GM12878 (cell line): ENCODE measurements at regions not wholly inside any gene's neighbourhood (a gene's known extent, or its start where the extent isn't known, plus 50 kb on each side); places are given as distances from the start of the nearest gene placed in this dataset.
"Not testable (repeated sequence)": the region's sequence is repeated elsewhere in the genome, so short reads cannot be mapped to it uniquely, and the experiment has no call there.

Source experiments
- ATAC-seq: fragments of 200-7000 bp; cut with Tn5 transposase; 3 replicates; pipeline ENCODE4 v1.9.1; 2020; ENCODE audit warnings: mild to moderate bottlenecking, moderate library complexity
- BruUV-seq: library from RNA; stranded (reverse); fragments of 400-500 nt; replicated peaks from 2 replicates; lab custom pipeline; 2021; lab: Mats Ljungman, UMichigan
- CTCF ChIA-PET: fragments of 300-600 bp; sonication (Branson Sonifier 250); formaldehyde crosslinking; extraction: SDS; loops from one replicate; lab custom pipeline; 2021; ENCODE audit warnings: inconsistent platforms; lab: Yijun Ruan, JAX
- POLR2A ChIA-PET: fragments of 350-600 bp; formaldehyde crosslinking; extraction: SDS; loops from one replicate; lab custom pipeline; 2021; ENCODE audit warnings: inconsistent platforms; lab: Charles Lee
- RAD21 ChIA-PET: fragments of 300-600 bp; sonication (Branson Sonifier 250); formaldehyde crosslinking; loops from one replicate; lab custom pipeline; 2023; ENCODE audit warnings: antibody characterized with exemption; ENCODE audit not compliant: unreplicated experiment; lab: Charles Lee
- SMC1A ChIA-PET: fragments of 300-600 bp; sonication (Branson Sonifier 250); formaldehyde crosslinking; loops from one replicate; lab custom pipeline; 2023; ENCODE audit not compliant: unreplicated experiment, uncharacterized antibody; lab: Charles Lee
- DNase-seq: peaks from one replicate; pipeline ENCODE4 v3.0.0-alpha.2; 2011; ENCODE audit warnings: low read depth, low spot score
- FAIRE-seq: peaks from 3 replicates; lab custom pipeline; 2011; peaks lifted over from hg19 to GRCh38; lab: Jason Lieb, UNC
- H2AFZ ChIP-seq: 2 replicates; pipeline ENCODE4 v1.6.0; 2011; ENCODE audit warnings: low read depth, low read length, control low read depth; ENCODE audit not compliant: control insufficient read depth
- H3K27ac ChIP-seq: 2 replicates; pipeline ENCODE4 v1.5.1; 2011; ENCODE audit warnings: control low read depth; ENCODE audit not compliant: control insufficient read depth, insufficient read depth
- H3K27me3 ChIP-seq, 2 experiments: replicated peaks in 1 of 2; 2 replicates each; pipeline versions ENCODE4 v1.6.0 to v1.6.1; 2011; ENCODE audit warnings: low read length in 1 of 2; ENCODE audit not compliant: control insufficient read depth in 2 of 2, insufficient read depth in 2 of 2
- H3K36me3 ChIP-seq, 2 experiments: 2 replicates each; pipeline ENCODE4 v1.5.1; 2011; ENCODE audit warnings: low read length in 1 of 2; ENCODE audit not compliant: control insufficient read depth in 2 of 2, insufficient read depth in 2 of 2
- H3K4me1 ChIP-seq: 2 replicates; pipeline ENCODE4 v1.6.1; 2011; ENCODE audit warnings: mild to moderate bottlenecking, low read length, moderate library complexity, mixed read lengths; ENCODE audit not compliant: control insufficient read depth, insufficient read depth
- H3K4me2 ChIP-seq: 2 replicates; pipeline ENCODE4 v1.6.0; 2011; ENCODE audit warnings: control low read depth; ENCODE audit not compliant: control insufficient read depth, insufficient read depth
- H3K4me3 ChIP-seq: fragments of 200-600 bp; sonication (generic); 2 replicates; pipeline ENCODE4 v1.5.1; 2016
- H3K79me2 ChIP-seq: 2 replicates; pipeline ENCODE4 v1.6.0; 2011; ENCODE audit warnings: low read length; ENCODE audit not compliant: control insufficient read depth, insufficient read depth
- H3K9ac ChIP-seq: 2 replicates; pipeline ENCODE4 v1.8.0; 2011; ENCODE audit warnings: low read length, control low read depth, mixed read lengths; ENCODE audit not compliant: control insufficient read depth, insufficient read depth
- H3K9me3 ChIP-seq: replicated peaks from 3 replicates; pipeline ENCODE4 v1.5.1; 2011; ENCODE audit warnings: mild to moderate bottlenecking, low read length; ENCODE audit not compliant: control insufficient read depth, insufficient read depth
- H4K20me1 ChIP-seq: 2 replicates; pipeline ENCODE4 v1.6.0; 2011; ENCODE audit not compliant: control insufficient read depth, insufficient read depth
- ETV6 ChIP-seq, 2 experiments: fragments of 450-650 bp in 1 of 2; IDR thresholded peaks in 1 of 2; conservative IDR thresholded peaks in 1 of 2; 2 replicates each; pipeline ENCODE4 v1.6.1; 2014; ENCODE audit warnings: antibody characterized with exemption in 1 of 2, borderline replicate concordance in 1 of 2, low read depth in 1 of 2, mild to moderate bottlenecking in 1 of 2, moderate library complexity in 1 of 2
- FOXM1 ChIP-seq: IDR thresholded peaks from 2 replicates; pipeline ENCODE4 v1.6.1; 2012; ENCODE audit warnings: low read depth, mild to moderate bottlenecking, inconsistent platforms, low read length, moderate library complexity
- HCFC1 ChIP-seq: fragments of 150-350 bp; IDR thresholded peaks from 2 replicates; pipeline ENCODE4 v1.6.1; 2014; ENCODE audit warnings: low read length
- NFIC ChIP-seq: IDR thresholded peaks from 2 replicates; pipeline ENCODE4 v1.6.1; 2012; ENCODE audit warnings: low read depth, mild to moderate bottlenecking, inconsistent platforms, low read length, moderate library complexity
- NR2C2 ChIP-seq: IDR thresholded peaks from 2 replicates; pipeline ENCODE4 v1.6.1; 2011; ENCODE audit warnings: borderline replicate concordance, low read depth; ENCODE audit not compliant: control insufficient read depth, insufficient read length
- RAD51 ChIP-seq: fragments of 450-650 bp; IDR thresholded peaks from 2 replicates; pipeline ENCODE4 v1.6.1; 2016; ENCODE audit warnings: moderate library complexity, mild to moderate bottlenecking, inconsistent platforms
- RCOR1 ChIP-seq: conservative IDR thresholded peaks from 2 replicates; pipeline ENCODE4 v1.6.1; 2012; ENCODE audit warnings: low read depth, low read length, improper control_type of control experiment
- RFX5 ChIP-seq: IDR thresholded peaks from 2 replicates; pipeline ENCODE4 v1.6.1; 2011; ENCODE audit warnings: low read depth, low read length, improper control_type of control experiment
- YY1 ChIP-seq: IDR thresholded peaks from 2 replicates; pipeline ENCODE4 v1.6.1; 2011; ENCODE audit warnings: low read depth, mild to moderate bottlenecking, low read length
- ZNF384 ChIP-seq: IDR thresholded peaks from 2 replicates; pipeline ENCODE4 v1.6.1; 2012; ENCODE audit warnings: low read depth, mild to moderate bottlenecking, low read length, improper control_type of control experiment, borderline replicate concordance
- WGBS: methylation state at CpG from one replicate; pipeline ENCODE4 v1.1.6; 2016; ENCODE audit warnings: low lambda C conversion rate; ENCODE audit not compliant: insufficient replicate concordance, insufficient coverage; ENCODE audit errors: missing lambda C conversion rate; 5-methylcytosine and 5-hydroxymethylcytosine counted together
- in situ Hi-C: fragments of 300-500 bp; cut with MboI; formaldehyde crosslinking; loops from 9 replicates; pipeline ENCODE4 v1.14.3; 2018; ENCODE audit warnings: mixed read lengths
- intact Hi-C: fragments of 100-400 bp; cut with micrococcal nuclease; formaldehyde crosslinking; loops from one replicate; pipeline ENCODE4 v1.14.2; 2022; ENCODE audit not compliant: unreplicated experiment
- TF ChIP-seq, protein P1 (sequence below): IDR thresholded peaks from 2 replicates; pipeline ENCODE4 v1.6.1; 2011; ENCODE audit warnings: borderline replicate concordance, low read depth, mild to moderate bottlenecking, moderate library complexity, low read length; ENCODE audit not compliant: insufficient read depth, poor library complexity, severe bottlenecking

DNA sequence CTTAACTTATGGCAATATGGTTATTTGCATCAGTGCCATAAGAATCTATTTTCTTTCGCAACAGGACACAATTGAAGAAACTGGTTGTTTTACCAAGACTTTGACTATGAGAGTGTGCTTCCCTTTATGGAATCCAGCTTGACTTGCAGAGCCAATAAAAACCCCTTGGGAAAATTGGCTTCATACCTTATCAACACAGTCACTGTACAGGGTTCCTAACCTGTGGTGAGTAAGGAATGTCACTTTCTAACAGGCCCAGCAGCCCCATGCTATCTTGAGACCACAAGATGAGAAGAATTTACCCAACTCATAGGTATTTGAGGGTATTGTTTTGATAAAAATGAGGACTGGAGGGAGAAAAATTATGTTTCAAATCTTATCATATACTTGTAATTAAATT lies 418.5 kb upstream of the MAP2 start (continued):
- TF ChIP-seq ZNF384: no peak
- no peak for TF ChIP-seq FOXM1
- no peak for TF ChIP-seq NR2C2
- TF ChIP-seq NFIC: no peak
- TF ChIP-seq ETV6 (conservative IDR thresholded peaks at IDR 0.05 in 1 of 2, IDR thresholded peaks at IDR 0.05 in 1 of 2; ENCODE audit: borderline replicate concordance in 1 of 2, low read depth in 1 of 2): no peak
- no peak for TF ChIP-seq YY1
- no peak for TF ChIP-seq HCFC1
- TF ChIP-seq, protein P1, sequence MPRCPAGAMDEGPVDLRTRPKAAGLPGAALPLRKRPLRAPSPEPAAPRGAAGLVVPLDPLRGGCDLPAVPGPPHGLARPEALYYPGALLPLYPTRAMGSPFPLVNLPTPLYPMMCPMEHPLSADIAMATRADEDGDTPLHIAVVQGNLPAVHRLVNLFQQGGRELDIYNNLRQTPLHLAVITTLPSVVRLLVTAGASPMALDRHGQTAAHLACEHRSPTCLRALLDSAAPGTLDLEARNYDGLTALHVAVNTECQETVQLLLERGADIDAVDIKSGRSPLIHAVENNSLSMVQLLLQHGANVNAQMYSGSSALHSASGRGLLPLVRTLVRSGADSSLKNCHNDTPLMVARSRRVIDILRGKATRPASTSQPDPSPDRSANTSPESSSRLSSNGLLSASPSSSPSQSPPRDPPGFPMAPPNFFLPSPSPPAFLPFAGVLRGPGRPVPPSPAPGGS: no peak

DNA sequence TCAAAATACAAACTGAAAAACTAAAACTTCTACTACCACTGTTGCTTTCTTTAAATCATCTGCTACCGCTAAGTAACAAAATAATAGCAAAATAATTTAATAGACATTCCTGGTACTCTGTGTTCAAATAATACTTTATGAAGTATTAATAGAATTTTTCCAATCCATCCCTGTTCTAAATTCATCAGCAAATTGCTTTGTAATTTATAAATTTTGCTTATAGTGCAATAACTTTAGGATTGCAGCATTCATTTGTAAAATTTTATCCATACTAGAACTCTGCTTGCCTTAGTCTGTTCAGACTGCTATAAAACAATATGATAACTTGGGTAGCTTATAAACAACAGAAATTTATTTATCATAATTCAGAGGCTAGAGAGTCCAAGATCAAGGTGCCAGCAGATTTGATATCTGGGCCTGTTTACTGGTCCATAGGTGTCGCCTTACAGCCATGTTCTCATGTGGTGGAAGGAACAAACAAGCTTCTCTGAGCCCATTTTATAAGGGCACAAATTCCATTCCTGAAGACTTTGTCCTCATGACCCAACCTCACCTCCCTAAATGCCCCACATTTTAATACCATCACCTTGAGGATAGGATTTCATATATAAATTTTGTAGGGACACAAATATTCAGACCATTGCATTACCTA lies 415.1 kb upstream of the MAP2 start:
- H3K4me3 ChIP-seq: no peak overlapping the region
- no peaks in the 10 kb centered on the region for H3K79me2 ChIP-seq
- no peaks in the 10 kb centered on the region for H3K36me3 ChIP-seq
- no peaks in the 10 kb centered on the region for H3K4me1 ChIP-seq
- no peak overlapping the region for H3K9ac ChIP-seq
- no peak overlapping the region for H3K4me2 ChIP-seq
- in situ Hi-C loops (no loop called here), intact Hi-C loops (no loop called here)
- no peaks in the 10 kb centered on the region for H3K9me3 ChIP-seq
- CTCF ChIA-PET: no interaction called here
- no peaks in the 10 kb centered on the region for H3K27me3 ChIP-seq
- 48% methylated on average over 2 of the region's 2 CpGs for WGBS
- no TSS peak for BruUV-seq
- POLR2A ChIA-PET: no interaction called here
- FAIRE-seq (no peak), ATAC-seq (no peak), DNase-seq (no peak)
- H4K20me1 ChIP-seq: no peaks in the 10 kb centered on the region
- no peak overlapping the region for H3K27ac ChIP-seq
- no peak overlapping the region for H2AFZ ChIP-seq
- SMC1A ChIA-PET: no interaction called here
- TF ChIP-seq RCOR1 (no peak), RAD51 (no peak), RFX5 (no peak)
- TF ChIP-seq, protein P1: no peak
- RAD21 ChIA-PET: no interaction called here

GRCh38 chr2:209018633-209019032 lies 405.2 kb upstream of the MAP2 start:
- H4K20me1 ChIP-seq, ATAC-seq, intact Hi-C loops, CTCF ChIA-PET, POLR2A ChIA-PET, DNase-seq, FAIRE-seq, in situ Hi-C loops, H3K79me2 ChIP-seq, BruUV-seq, H2AFZ ChIP-seq, RAD21 ChIA-PET, H3K27me3 ChIP-seq, H3K27ac ChIP-seq, H3K9me3 ChIP-seq, H3K9ac ChIP-seq, SMC1A ChIA-PET, H3K4me3 ChIP-seq, H3K4me1 ChIP-seq, H3K36me3 ChIP-seq, H3K4me2 ChIP-seq: not testable (repeated sequence)
- WGBS: 25% methylated on average over 6 of the region's 6 CpGs
